ENCODE measurements at regions not wholly inside any gene's neighbourhood (a gene's known extent, or its start where the extent isn't known, plus 50 kb on each side); places are given as distances from the start of the nearest gene placed in this dataset.

- TF ChIP-seq CTCF (conservative IDR thresholded peaks at IDR 0.05) (no peak), ZFX (IDR thresholded peaks at IDR 0.05) (no peak)
Observed at GRCh38 chrX:47710252-47710651, 51.3 kb upstream of the UXT start.

More at GRCh38 chrX:47710252-47710651, 51.3 kb upstream of the UXT start:
- H3K27ac ChIP-seq = no peak overlapping the region

All from C4-2B (cell line).